ENCODE measurements at regions not wholly inside any gene's neighbourhood (a gene's known extent, or its start where the extent isn't known, plus 50 kb on each side); places are given as distances from the start of the nearest gene placed in this dataset.

GRCh38 chr6:80690551-80691131, 584.2 kb downstream of the BCKDHB start:
- H3K36me3 ChIP-seq (ENCODE audit: control insufficient read depth in 2 of 4, insufficient read depth in 4 of 4, low read length in 3 of 4) = no peaks in the 10 kb centered on the region
- no peak overlapping the region for H2BK120ac ChIP-seq (replicated peaks; ENCODE audit: low read depth, low read length)
- H3K9ac ChIP-seq (replicated peaks in 1 of 4; ENCODE audit: extremely low read depth in 1 of 4, low read depth in 3 of 4, low read length in 3 of 4) = no peak overlapping the region
- H4K20me1 ChIP-seq (replicated peaks in 1 of 2; ENCODE audit: control insufficient read depth in 1 of 2, insufficient read depth in 2 of 2, low read length in 2 of 2) = no peaks in the 10 kb centered on the region
- H3K79me1 ChIP-seq (ENCODE audit: low read depth, low read length) = no peaks in the 10 kb centered on the region
- H3K4ac ChIP-seq (replicated peaks; ENCODE audit: insufficient read length, low read depth, low read length) = no peak overlapping the region
- no peak overlapping the region for H3K4me2 ChIP-seq (ENCODE audit: insufficient read depth in 1 of 2, low read depth in 2 of 2, low read length in 2 of 2)
- no peaks in the 10 kb centered on the region for H3K23me2 ChIP-seq (ENCODE audit: low read depth, low read length)
- no peaks in the 10 kb centered on the region for H3K79me2 ChIP-seq (ENCODE audit: control insufficient read depth in 1 of 2, insufficient read depth in 2 of 2, low read length in 2 of 2)
- CTCF ChIA-PET (ENCODE audit: partially characterized antibody) = no interaction called here
- H4K91ac ChIP-seq (replicated peaks; ENCODE audit: insufficient read length, low read length) = no peak overlapping the region
- no peaks in the 10 kb centered on the region for H3K27me3 ChIP-seq (replicated peaks in 1 of 4; ENCODE audit: control insufficient read depth in 3 of 4, extremely low read depth in 1 of 4, insufficient read depth in 3 of 4, low read length in 3 of 4)
- no peak overlapping the region for H2BK12ac ChIP-seq (ENCODE audit: low read depth, low read length)
- FAIRE-seq = no peak
- WGBS, 2 experiments (ENCODE audit: extremely low coverage in 1 of 2, insufficient coverage in 1 of 2, insufficient read length in 1 of 2, insufficient replicate concordance in 2 of 2, low coverage in 1 of 2, low lambda C conversion rate in 2 of 2, missing lambda C conversion rate in 1 of 2) = 88% methylated on average over 6 of the region's 6 CpGs; no CpG with 5 or more reads in 1 of the 2 experiments
- H2AK5ac ChIP-seq (ENCODE audit: low read depth, low read length) = no peak overlapping the region
- POLR2A ChIA-PET (ENCODE audit: partially characterized antibody) = no interaction called here
- H4K8ac ChIP-seq (ENCODE audit: extremely low read depth, insufficient read depth, low read length) = no peak overlapping the region
- H3K27ac ChIP-seq (ENCODE audit: low read depth, low read length) = no peak overlapping the region
- no peak for DNase-seq (ENCODE audit: low read depth in 1 of 2, low spot score in 2 of 2)
- H3K56ac ChIP-seq (replicated peaks; ENCODE audit: insufficient read length, low read depth, low read length) = no peak overlapping the region
- no peak overlapping the region for H4K5ac ChIP-seq (ENCODE audit: insufficient read length, low read depth, low read length)
- H2AFZ ChIP-seq (ENCODE audit: low read length) = no peak overlapping the region; the same call in 1 of the 2 replicates
- H2BK5ac ChIP-seq (ENCODE audit: low read depth, low read length) = no peak overlapping the region
- H2BK15ac ChIP-seq (ENCODE audit: low read length) = no peak overlapping the region
- no peaks in the 10 kb centered on the region for H3K9me3 ChIP-seq (ENCODE audit: insufficient read depth in 2 of 2, low read depth in 1 of 2, low read length in 1 of 2)
- H3K4me3 ChIP-seq (ENCODE audit: extremely low read depth in 1 of 4, insufficient read depth in 2 of 4, low read depth in 3 of 4, low read length in 4 of 4) = no peak overlapping the region
- no peak overlapping the region for H2BK20ac ChIP-seq (ENCODE audit: low read length)
- H3K4me1 ChIP-seq (replicated peaks in 1 of 4; ENCODE audit: control insufficient read depth in 3 of 4, insufficient read depth in 4 of 4, low read length in 3 of 4) = no peaks in the 10 kb centered on the region
- no peak overlapping the region for H3K14ac ChIP-seq (ENCODE audit: insufficient read length)
- H3K23ac ChIP-seq (ENCODE audit: insufficient read length) = no peak overlapping the region
- H3K18ac ChIP-seq (ENCODE audit: extremely low read depth, low read length) = no peak overlapping the region
- TF ChIP-seq YY1 (IDR thresholded peaks at IDR 0.05; ENCODE audit: low read depth, low read length) (no peak), CHD2 (IDR thresholded peaks at IDR 0.05; ENCODE audit: low read length) (no peak), SIX5 (IDR thresholded peaks at IDR 0.05; ENCODE audit: low read depth, low read length) (no peak), TAF7 (optimal IDR thresholded peaks at IDR 0.05; ENCODE audit: borderline replicate concordance, low read depth, low read length) (no peak), KDM5A (IDR thresholded peaks at IDR 0.05; ENCODE audit: low read length) (no peak), RNF2 (IDR thresholded peaks at IDR 0.05; ENCODE audit: borderline replicate concordance, low read depth, low read length, missing control alignments, poor library complexity, severe bottlenecking) (no peak), POLR2AphosphoS5 (IDR thresholded peaks at IDR 0.05; ENCODE audit: low read depth, low read length) (no peak), POLR2A (IDR thresholded peaks at IDR 0.05; ENCODE audit: control extremely low read depth in 1 of 2, low read depth in 2 of 2, low read length in 2 of 2) (no peak), MAFK (IDR thresholded peaks at IDR 0.05; ENCODE audit: low read depth, low read length) (no peak), CBX5 (IDR thresholded peaks at IDR 0.05; ENCODE audit: low read depth, low read length) (no peak), BCL11A (IDR thresholded peaks at IDR 0.05; ENCODE audit: low read depth in 2 of 2, low read length in 2 of 2) (no peak), CREB1 (IDR thresholded peaks at IDR 0.05) (no peak), RBBP5 (IDR thresholded peaks at IDR 0.05; ENCODE audit: borderline replicate concordance, low read depth, low read length) (no peak), CTBP2 (IDR thresholded peaks at IDR 0.05; ENCODE audit: borderline replicate concordance, insufficient read depth, insufficient read length, low read length) (no peak)

Data from H1 (cell line).